GM12864 (cell line): ENCODE measurements at regions not wholly inside any gene's neighbourhood (a gene's known extent, or its start where the extent isn't known, plus 50 kb on each side); places are given as distances from the start of the nearest gene placed in this dataset.

ENCODE experiments used
- DNase-seq: peaks from one replicate; pipeline ENCODE4 v3.0.0-alpha.2; 2011; ENCODE audit warnings: low read depth
- H3K4me3 ChIP-seq: 2 replicates; pipeline ENCODE4 v1.5.1; 2011; ENCODE audit warnings: mild to moderate bottlenecking, low read depth, low read length, control low read depth
- CTCF ChIP-seq: IDR thresholded peaks from 2 replicates; pipeline ENCODE4 v1.5.1; 2011; ENCODE audit warnings: low read depth, mild to moderate bottlenecking, moderate library complexity, low read length, control low read depth, inconsistent platforms; ENCODE audit errors: missing control alignments

GRCh38 chr13:90246005-90246404 is 1101.5 kb upstream of the MIR17HG start:
- DNase-seq = no peak
- no peak overlapping the region for H3K4me3 ChIP-seq
- no peak for TF ChIP-seq CTCF

GRCh38 chr13:90246687-90247345 is 1100.7 kb upstream of the MIR17HG start:
- no peak overlapping the region for H3K4me3 ChIP-seq
- no peak for DNase-seq
- TF ChIP-seq CTCF = no peak

- H3K4me3 ChIP-seq = no peak overlapping the region
- no peak for TF ChIP-seq CTCF
Measured at GRCh38 chr13:90253806-90254205, 1093.7 kb upstream of the MIR17HG start.

GRCh38 chr13:90254437-90254836 is 1093.0 kb upstream of the MIR17HG start:
- no peak for DNase-seq
- no peak overlapping the region for H3K4me3 ChIP-seq
- TF ChIP-seq CTCF = no peak

More at GRCh38 chr13:90253806-90254205, 1093.7 kb upstream of the MIR17HG start:
- DNase-seq = no peak

GRCh38 chr13:90256746-90257145 is 1090.7 kb upstream of the MIR17HG start:
- no peak for TF ChIP-seq CTCF
- no peak overlapping the region for H3K4me3 ChIP-seq
- DNase-seq = no peak

- no peak overlapping the region for H3K4me3 ChIP-seq
Measured at GRCh38 chr13:90258129-90258528, 1089.4 kb upstream of the MIR17HG start.

More at GRCh38 chr13:90258129-90258528, 1089.4 kb upstream of the MIR17HG start:
- no peak for TF ChIP-seq CTCF
- no peak for DNase-seq
